Left lobe of liver (tissue), 2 donors: ENCODE measurements at regions not wholly inside any gene's neighbourhood (a gene's known extent, or its start where the extent isn't known, plus 50 kb on each side); places are given as distances from the start of the nearest gene placed in this dataset.
"Not testable (repeated sequence)": the region's sequence is repeated elsewhere in the genome, so short reads cannot be mapped to it uniquely, and the experiment has no call there.

ENCODE experiments used
- ATAC-seq: fragments of 200-7000 bp; cut with Tn5 transposase; one replicate; pipeline ENCODE4 v1.9.1; 2020; ENCODE audit warnings: mild to moderate bottlenecking, moderate library complexity
- DNase-seq: peaks from one replicate; pipeline ENCODE4 v3.0.0-alpha.2; 2020; ENCODE audit warnings: low spot score
- donor health status: DM: no; HTN: no; CAD: no; lungs with moderate emphysema.
- donor health status: DM: no; HTN: yes; CAD: no.

- DNase-seq (no peak), ATAC-seq (no peak)
These were observed 296.6 kb upstream of the PRICKLE1 start for GRCh38 chr12:42886160-42886559.

GRCh38 chr12:42885677-42886076, 296.1 kb upstream of the PRICKLE1 start:
- DNase-seq (no peak), ATAC-seq (no peak)

DNA sequence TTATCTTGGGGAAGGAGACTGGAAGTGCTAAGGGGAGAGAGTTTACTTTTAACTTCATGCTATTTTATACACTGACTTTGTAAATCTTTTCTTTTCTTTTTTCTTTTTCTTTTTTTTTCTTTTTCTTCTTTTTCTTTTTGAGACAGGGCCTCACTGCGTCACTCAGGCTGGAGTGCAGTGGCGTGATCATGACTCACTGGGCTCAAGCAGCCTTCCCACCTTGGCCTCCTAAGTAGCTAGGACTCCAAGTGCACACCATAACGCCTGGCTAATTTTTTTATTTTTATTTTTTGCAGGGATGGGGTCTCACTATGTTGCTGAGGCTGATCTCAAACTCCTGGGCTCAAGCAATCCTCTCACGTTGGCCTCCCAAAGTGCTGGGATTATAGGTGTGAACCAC, 294.6 kb upstream of the PRICKLE1 start:
- no peak for ATAC-seq
- no peak for DNase-seq

DNA sequence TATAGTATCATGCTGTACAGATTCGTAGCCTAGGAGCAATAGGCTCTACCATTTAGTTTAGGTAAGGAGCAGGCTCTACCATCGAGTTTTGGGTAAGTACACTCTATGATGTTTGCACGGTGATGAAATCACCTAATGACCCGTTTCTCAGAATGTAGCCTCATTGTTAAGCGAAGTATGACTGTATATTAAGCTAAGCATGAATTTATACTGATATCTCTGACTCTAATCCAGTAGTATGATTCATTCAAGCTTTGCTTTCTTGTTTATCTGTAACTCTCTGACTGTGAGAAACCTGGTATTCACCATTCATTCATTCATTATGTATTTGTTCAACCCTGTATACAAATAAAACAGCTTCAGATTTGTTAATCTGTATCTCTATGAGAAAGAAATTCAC, 283.9 kb upstream of the PRICKLE1 start:
- ATAC-seq (no peak), DNase-seq (no peak)

DNA sequence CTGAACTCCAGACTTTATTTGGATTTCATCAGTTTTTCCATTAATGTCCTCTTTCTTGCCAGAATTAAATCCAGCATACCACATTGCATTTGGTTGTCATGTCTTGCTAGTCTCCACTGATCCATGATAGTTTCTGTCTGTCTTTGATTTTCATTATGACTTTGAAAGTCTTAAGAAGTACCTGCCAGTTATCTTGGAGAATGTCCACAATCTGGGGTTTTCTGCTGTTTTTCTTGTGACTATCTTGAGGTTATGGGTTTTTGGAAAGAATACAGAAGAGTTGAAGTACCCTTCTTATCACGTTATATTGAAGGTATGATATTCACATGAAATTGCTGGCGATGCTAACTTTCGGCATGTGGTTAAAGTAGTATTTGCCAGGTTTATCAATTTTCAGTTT, 282.3 kb upstream of the PRICKLE1 start:
- no peak for ATAC-seq
- DNase-seq = no peak

GRCh38 chr12:42868291-42868690, 278.7 kb upstream of the PRICKLE1 start:
- DNase-seq (no peak), ATAC-seq (no peak)

DNA sequence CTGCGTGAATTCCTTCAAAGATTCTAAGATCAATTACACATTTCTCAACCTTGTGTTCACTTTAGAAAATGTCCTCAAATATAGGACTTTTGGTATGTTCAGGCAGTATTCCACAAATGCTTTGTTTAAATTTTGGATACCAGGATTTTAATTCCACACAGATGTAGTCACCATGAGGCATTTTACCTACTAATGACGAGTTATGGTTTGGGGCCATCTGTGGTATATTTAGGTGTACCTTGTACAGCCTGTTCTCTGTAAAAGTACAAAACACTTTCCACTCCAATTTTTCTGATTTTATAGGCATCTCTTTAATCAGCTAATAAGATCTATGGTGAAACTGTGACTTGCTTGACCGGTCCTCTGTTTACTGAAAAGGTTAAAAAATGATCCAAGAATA, 275.7 kb upstream of the PRICKLE1 start:
- ATAC-seq = no peak

GRCh38 chr12:42862055-42862454, 272.5 kb upstream of the PRICKLE1 start:
- DNase-seq (no peak), ATAC-seq (no peak)

More for the DNA sequence above, 275.7 kb upstream of the PRICKLE1 start:
- DNase-seq = no peak

- not testable (repeated sequence) for ATAC-seq, DNase-seq
These were observed 270.8 kb upstream of the PRICKLE1 start for GRCh38 chr12:42860331-42860730.

DNA sequence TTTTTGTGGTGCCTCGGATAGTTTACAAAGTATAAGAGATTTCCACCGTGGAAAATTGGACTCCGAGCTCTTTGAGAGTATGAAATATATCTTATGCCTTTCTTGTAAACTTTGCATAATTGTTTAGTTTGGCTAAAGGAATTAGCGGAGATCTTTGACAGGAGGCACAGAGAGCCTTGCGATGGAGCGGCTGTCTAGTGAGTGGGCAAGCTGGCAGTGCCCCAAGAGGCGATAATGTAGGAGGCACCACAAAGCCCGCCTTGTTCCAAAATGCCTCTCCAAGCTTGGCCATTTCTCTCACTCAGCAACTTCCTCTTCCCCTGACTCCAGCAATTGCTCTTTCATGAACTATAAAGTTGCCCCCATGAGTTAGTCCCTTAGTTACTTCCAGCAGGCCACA, 270.1 kb upstream of the PRICKLE1 start:
- ATAC-seq (no peak), DNase-seq (no peak)

DNA sequence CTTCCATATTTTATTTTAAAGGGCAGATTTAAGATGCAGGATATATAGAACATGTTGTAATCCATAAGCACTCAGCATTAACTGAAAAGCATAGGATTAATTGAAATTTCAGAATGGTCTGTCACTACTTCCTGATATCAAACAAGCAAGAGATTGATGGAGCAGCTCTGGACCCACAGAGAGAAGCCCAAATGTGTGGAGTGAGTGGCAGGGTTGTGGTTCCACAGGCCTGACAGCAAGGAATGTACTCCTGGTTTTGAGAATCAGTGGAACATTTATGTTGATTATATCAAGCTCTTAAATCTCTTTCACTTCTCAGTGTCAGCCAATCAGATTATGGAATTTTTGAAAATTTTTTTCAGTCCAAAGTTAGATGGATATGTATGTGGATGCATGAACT, 267.6 kb upstream of the PRICKLE1 start:
- ATAC-seq = no peak
- DNase-seq = no peak

DNA sequence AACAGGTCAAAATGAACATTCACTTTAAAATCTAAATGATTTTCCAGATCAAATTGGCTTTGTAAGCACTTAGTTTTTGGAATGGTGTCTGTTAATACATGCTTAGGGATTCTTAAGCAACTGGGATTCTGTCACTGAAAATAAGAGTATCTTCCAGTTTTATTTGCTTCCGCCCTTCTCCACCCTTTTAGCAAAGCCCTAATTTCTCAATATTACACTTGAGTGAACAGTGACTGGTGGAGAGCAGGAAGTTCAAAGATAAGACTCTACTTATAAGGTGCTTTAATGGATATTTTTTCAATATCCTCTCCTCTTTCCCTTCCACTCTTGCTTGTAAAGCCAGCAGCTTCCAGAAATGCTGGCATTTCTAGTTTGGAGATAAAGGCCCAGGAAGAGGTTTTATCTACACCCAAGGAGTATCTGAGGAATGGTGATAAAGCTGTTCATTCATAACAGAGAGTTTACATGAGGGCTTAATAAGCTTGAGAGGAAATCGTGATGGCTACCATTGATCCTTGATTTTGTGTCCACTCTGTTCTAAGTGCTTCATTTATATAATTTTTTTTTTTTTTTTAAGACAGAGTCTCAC, 265.9 kb upstream of the PRICKLE1 start:
- ATAC-seq (no peak), DNase-seq (no peak)

DNA sequence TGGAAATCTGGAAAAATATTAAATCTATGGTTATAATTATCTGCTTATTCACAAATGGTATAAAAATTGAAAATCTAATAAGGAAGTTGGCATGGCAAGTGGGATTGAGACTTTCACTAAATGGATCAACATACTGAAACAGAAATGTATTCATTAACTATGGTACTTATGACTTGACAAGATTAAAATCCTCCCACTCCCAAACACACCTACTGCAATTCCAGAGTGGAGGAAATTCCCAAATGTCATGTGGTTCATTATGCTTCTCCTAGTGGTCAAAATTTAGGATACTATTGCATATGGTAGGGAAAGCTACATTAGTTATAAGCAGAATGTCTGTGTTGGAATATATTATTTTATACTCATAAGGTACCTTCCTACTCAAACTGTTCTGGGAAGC, 265.3 kb upstream of the PRICKLE1 start:
- DNase-seq (no peak), ATAC-seq (no peak)

DNA sequence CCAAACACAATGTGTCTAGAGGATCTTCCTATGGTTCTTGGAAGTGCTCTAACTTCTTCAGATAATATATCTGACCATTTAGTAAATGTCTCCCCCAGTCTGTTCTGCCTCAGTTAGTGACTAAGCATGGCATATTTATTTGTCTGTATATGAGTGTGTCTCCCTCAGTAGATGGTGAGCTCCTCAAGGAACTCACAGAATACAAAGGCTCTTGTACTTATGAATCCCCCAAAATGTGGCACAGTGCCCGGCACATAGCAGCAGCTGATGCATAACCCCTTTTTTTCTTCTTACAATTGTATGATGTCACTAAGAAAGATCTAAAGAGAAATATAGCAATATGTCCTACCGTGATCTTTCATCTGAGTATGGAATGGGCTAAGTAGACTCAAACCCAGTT, 264.7 kb upstream of the PRICKLE1 start:
- DNase-seq (no peak), ATAC-seq (no peak)

DNA sequence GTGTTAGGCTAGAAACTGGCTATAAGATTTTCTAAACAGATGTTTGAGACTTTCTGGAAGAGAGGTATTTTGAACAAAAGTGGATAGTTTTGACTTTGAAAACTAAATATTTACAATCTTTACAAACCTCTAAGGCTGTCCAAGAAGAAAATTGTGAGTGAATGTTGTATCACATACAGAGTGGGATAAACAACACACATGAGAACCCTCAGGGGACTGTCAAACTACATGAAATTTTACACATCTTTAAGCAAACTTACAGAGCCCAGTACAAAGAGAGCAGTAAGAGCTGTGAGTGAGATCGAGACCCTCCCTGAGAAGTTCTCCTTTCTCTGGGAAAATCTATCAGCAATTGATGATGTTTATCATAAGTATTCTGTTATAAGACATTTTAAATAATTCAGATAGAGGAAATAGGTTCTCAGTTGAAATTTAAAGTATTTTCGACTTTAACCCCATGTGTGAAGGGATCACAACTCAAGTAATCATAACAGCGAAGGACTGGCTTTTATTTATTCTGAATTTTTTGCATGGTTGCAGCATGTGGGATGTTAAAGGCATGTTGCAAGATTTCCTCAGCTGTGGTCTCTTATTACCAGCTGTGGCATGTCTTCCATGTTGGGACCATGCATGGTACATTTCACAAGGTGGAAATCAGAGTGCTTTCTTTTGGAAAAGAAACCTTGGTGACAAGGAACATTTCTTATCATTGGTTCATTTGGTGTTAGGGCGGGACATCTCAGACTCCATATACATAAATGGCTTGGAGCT, 264.0 kb upstream of the PRICKLE1 start:
- ATAC-seq = no peak
- DNase-seq = no peak

DNA sequence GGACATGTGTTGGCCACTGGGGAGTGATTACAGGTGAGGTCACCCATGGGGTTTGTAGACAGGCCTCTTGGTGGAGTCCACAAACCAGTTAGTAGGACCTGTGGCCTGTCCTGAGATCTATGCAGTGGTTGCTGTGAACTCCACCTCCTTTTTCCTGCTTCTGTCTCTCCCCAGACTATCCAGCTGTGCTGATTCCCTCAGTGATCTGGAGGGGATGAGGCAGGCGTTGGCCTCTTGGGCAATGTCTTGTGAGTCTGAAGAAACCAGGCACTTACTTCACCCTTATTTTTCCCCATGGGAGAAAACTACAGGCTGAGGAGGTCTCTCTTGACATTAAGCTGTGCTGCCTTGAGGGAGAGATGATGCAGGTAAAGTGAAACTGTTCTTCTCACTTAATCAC, 257.2 kb upstream of the PRICKLE1 start:
- DNase-seq = no peak
- ATAC-seq = no peak

DNA sequence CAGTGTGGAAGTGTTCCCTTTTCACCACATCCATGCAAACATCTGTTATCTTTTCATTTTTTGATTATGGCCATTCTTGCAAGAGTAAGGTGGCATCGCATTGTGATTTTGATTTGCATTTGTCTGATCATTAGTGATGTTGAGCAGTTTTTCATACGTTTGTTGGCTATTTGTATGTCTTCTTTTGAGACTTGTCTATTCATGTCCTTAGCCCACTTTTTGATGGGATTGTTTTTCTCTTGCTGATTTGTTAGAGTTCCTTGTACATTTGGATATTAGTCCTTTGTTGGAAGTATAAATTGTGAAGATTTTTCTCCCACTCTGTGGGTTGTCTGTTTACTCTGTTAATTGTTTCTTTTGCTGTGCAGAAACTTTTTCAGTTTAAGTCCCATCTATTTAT, 244.5 kb upstream of the PRICKLE1 start:
- no peak for ATAC-seq
- no peak for DNase-seq

DNA sequence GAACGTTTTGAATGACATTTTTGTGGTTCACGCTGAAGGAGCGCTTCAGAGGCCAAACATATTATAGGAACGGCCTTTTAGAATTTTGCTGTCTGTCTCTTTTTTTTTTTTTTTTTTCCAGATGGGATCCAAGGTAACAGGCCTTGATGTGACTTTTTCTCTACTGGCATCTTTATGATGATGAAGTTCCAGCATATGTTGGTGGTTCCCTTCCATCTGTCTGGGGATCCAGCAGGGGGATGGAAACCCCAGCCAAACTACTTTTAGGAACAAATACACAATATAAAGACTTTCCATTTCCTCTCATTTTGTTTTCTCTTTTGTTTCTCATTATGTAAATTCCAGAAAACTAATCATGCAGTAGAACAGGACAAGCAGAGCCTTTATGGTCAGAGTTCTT, 239.3 kb upstream of the PRICKLE1 start:
- DNase-seq = no peak
- ATAC-seq = no peak

DNA sequence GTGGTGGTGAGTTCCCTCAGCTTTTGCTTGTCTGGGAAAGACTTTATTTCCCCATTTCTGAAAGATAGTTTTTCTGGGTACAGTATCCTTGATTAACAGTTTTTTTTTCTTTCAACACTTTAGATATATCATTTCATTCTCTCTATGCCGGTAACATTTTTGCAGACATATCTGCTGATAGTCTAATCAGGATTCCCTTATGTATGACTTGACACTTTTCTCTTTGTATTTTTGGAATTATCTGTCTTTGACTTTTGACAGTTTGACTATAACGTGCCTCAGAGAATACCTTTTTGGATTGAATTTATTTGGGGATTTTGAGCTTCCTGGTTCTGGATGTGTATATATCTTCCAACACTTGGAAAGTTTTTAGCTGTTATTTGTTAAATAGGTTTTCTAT, 234.8 kb upstream of the PRICKLE1 start:
- DNase-seq (no peak), ATAC-seq (no peak)

DNA sequence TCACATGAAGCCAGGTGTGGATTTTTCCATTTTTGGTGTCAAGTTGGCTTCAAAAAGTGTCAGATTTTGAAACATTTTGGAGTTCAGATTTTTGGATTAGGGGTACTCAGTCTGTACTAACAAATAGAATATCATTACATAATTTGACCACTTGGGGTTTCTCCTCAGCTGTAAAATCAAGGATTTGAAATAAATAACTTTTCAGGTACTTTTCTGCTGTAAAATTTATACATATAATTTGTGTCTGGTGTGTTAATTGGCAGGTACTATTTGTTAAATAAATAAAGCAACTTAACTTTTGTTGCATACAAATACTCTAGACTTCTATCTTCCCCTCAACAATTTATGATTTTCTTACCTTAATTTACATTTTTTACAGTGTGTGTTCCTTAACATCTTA, 234.1 kb upstream of the PRICKLE1 start:
- ATAC-seq = no peak

GRCh38 chr12:42819846-42820245, 230.3 kb upstream of the PRICKLE1 start:
- ATAC-seq (no peak), DNase-seq (no peak)

More for the DNA sequence above, 234.1 kb upstream of the PRICKLE1 start:
- DNase-seq = no peak

DNA sequence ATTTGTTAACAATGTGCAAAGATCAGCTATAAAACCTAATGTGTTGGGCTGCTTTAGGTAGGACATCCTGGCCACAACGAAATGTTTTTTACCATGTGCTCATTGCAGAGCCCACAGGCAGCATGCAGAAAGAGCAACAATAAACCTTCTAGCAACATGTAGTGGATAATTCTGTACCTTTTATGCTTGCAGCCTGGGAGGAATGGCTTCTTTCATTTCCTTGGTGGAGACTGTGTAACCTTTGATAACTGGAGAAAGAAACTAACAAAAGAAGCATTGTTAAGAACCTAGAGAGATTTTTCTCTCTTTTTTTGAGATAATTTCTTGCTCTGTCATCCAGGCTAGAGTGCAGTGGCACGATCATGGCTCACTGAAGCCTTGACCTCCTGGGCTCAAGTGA, 225.5 kb upstream of the PRICKLE1 start:
- no peak for ATAC-seq
- DNase-seq = no peak

DNA sequence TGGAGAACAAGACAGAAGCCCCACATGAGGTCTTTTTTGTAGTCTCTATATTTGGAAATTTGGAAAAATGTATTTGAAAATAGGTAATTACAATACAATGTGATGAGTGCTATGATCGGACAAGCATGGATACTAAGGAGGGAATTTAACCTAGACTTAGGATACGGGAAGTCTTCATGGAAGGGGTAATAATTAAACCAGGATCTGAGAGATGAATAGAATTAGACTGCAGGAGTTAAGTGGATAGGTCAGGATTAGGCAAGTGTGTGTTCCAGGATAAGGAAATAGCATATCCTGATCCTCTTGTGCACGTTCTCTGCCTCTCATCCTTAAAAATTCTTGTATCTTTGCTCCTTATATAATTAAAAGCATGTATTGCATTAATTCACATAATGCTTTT, 223.3 kb upstream of the PRICKLE1 start:
- ATAC-seq (no peak), DNase-seq (no peak)
